ENCODE measurements at regions not wholly inside any gene's neighbourhood (a gene's known extent, or its start where the extent isn't known, plus 50 kb on each side); places are given as distances from the start of the nearest gene placed in this dataset.

DNA sequence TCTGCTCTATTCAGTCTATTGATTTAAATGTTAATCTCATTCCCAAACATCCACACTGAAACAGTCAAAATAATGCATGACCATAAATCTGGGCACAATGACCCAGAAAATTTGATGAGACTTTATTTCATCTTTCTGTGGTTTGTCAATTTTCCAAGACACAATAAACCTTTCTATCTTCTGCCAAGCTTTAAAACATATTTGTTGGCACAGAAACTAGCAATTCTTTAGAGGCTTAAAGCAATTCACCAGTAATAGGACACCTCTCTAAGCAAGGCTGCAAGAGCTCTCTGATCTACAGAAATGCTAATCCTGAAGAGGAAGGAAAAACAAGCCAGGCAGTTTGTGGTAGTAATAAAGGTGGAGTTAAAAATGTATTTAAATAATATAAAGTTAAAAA, 113.7 kb downstream of the FCRL5 start:
- Histone ChIP-seq H3K36me3 (ENCODE audit: control insufficient read depth, insufficient read depth, low read length) (no peaks in the 10 kb centered on the region), H3K27me3 (ENCODE audit: control insufficient read depth, insufficient read depth, low read length) (peaks cover 1% of the 10 kb centered on the region; the same call in 1 of the 2 replicates), H3K9me3 (ENCODE audit: control insufficient read depth, insufficient read depth, low read depth, low read length) (no peaks in the 10 kb centered on the region), H3K27ac (ENCODE audit: low read length) (no peak overlapping the region), H3K4me1 (ENCODE audit: control insufficient read depth, insufficient read depth, low read length) (no peaks in the 10 kb centered on the region), H3K4me3 (ENCODE audit: low read depth in 2 of 2, low read length in 2 of 2) (no peak overlapping the region)
- BruUV-seq (replicated peaks): no TSS peak
- intact Hi-C loops (cut with micrococcal nuclease; ENCODE audit: unreplicated experiment) (no loop called here), in situ Hi-C loops (cut with HindIII; ENCODE audit: low pct_unique_long_range_greater_than_20kb, low sequenced_read_pairs) (no loop called here)
- TF ChIP-seq SIN3A (IDR thresholded peaks at IDR 0.05; ENCODE audit: borderline replicate concordance, insufficient read depth, low read depth, low read length): no peak
- TF ChIP-seq, protein P1, sequence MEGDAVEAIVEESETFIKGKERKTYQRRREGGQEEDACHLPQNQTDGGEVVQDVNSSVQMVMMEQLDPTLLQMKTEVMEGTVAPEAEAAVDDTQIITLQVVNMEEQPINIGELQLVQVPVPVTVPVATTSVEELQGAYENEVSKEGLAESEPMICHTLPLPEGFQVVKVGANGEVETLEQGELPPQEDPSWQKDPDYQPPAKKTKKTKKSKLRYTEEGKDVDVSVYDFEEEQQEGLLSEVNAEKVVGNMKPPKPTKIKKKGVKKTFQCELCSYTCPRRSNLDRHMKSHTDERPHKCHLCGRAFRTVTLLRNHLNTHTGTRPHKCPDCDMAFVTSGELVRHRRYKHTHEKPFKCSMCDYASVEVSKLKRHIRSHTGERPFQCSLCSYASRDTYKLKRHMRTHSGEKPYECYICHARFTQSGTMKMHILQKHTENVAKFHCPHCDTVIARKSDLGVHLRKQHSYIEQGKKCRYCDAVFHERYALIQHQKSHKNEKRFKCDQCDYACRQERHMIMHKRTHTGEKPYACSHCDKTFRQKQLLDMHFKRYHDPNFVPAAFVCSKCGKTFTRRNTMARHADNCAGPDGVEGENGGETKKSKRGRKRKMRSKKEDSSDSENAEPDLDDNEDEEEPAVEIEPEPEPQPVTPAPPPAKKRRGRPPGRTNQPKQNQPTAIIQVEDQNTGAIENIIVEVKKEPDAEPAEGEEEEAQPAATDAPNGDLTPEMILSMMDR (IDR thresholded peaks at IDR 0.05): no peak
- no peak for DNase-seq (ENCODE audit: low read depth, low spot score)
- POLR2A ChIA-PET: interaction anchor here (0.7 kb wide), 1 partner anchor 342 kb away, joined by 3 read pairs; no protein-coding TSS in a partner anchor
- ATAC-seq: no peak
- CTCF ChIA-PET: no interaction called here

DNA sequence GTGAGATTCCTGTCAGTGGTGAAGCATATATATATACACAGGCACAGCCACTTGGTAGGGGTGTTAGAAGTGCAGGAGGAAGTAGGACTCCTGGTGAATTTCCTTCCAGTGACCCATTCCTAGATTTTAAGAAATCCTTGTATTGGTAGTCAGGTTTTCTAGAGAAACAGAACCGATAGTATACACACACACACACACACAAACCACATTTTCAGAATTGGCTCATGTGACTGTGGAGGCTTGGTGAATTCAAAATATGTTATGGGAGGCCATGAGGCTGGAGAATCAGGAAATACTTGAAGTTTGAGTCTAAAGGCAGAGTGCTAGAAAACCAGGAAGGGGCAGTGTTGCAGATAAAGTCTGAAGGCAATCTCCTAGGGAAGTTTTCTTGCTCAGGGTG, 114.2 kb downstream of the FCRL5 start:
- H3K36me3 ChIP-seq (ENCODE audit: control insufficient read depth, insufficient read depth, low read length): no peaks in the 10 kb centered on the region
- H3K4me1 ChIP-seq (ENCODE audit: control insufficient read depth, insufficient read depth, low read length): no peaks in the 10 kb centered on the region
- no peaks in the 10 kb centered on the region for H3K9me3 ChIP-seq (ENCODE audit: control insufficient read depth, insufficient read depth, low read depth, low read length)
- DNase-seq (ENCODE audit: low read depth, low spot score) (no peak), ATAC-seq (no peak)
- no peak for TF ChIP-seq POLR2AphosphoS5 (IDR thresholded peaks at IDR 0.05; ENCODE audit: low read depth, low read length)
- TF ChIP-seq TCF7L2 (IDR thresholded peaks at IDR 0.05; ENCODE audit: low read depth, low read length): no peak
- TF ChIP-seq, protein P2, sequence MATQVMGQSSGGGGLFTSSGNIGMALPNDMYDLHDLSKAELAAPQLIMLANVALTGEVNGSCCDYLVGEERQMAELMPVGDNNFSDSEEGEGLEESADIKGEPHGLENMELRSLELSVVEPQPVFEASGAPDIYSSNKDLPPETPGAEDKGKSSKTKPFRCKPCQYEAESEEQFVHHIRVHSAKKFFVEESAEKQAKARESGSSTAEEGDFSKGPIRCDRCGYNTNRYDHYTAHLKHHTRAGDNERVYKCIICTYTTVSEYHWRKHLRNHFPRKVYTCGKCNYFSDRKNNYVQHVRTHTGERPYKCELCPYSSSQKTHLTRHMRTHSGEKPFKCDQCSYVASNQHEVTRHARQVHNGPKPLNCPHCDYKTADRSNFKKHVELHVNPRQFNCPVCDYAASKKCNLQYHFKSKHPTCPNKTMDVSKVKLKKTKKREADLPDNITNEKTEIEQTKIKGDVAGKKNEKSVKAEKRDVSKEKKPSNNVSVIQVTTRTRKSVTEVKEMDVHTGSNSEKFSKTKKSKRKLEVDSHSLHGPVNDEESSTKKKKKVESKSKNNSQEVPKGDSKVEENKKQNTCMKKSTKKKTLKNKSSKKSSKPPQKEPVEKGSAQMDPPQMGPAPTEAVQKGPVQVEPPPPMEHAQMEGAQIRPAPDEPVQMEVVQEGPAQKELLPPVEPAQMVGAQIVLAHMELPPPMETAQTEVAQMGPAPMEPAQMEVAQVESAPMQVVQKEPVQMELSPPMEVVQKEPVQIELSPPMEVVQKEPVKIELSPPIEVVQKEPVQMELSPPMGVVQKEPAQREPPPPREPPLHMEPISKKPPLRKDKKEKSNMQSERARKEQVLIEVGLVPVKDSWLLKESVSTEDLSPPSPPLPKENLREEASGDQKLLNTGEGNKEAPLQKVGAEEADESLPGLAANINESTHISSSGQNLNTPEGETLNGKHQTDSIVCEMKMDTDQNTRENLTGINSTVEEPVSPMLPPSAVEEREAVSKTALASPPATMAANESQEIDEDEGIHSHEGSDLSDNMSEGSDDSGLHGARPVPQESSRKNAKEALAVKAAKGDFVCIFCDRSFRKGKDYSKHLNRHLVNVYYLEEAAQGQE (IDR thresholded peaks at IDR 0.05; ENCODE audit: insufficient read depth in 1 of 2, low read depth in 2 of 2, low read length in 1 of 2): no peak
- TF ChIP-seq, protein P1 (IDR thresholded peaks at IDR 0.05): no peak
- no peak for TF ChIP-seq SIN3A (IDR thresholded peaks at IDR 0.05; ENCODE audit: borderline replicate concordance, insufficient read depth, low read depth, low read length)
- H3K4me3 ChIP-seq (ENCODE audit: low read depth in 2 of 2, low read length in 2 of 2): no peak overlapping the region
- no peak overlapping the region for H3K27ac ChIP-seq (ENCODE audit: low read length)
- POLR2A ChIA-PET: no interaction called here
- in situ Hi-C loops (cut with HindIII; ENCODE audit: low pct_unique_long_range_greater_than_20kb, low sequenced_read_pairs) (no loop called here), intact Hi-C loops (cut with micrococcal nuclease; ENCODE audit: unreplicated experiment) (no loop called here)
- CTCF ChIA-PET: no interaction called here
- peaks cover 2% of the 10 kb centered on the region; the same call in 1 of the 2 replicates for H3K27me3 ChIP-seq (ENCODE audit: control insufficient read depth, insufficient read depth, low read length)
- no TSS peak for BruUV-seq (replicated peaks)
